GM12891 (cell line): ENCODE measurements at regions not wholly inside any gene's neighbourhood (a gene's known extent, or its start where the extent isn't known, plus 50 kb on each side); places are given as distances from the start of the nearest gene placed in this dataset.

Experiments
- DNase-seq: peaks from one replicate; pipeline ENCODE4 v3.0.0; 2011; ENCODE audit warnings: low spot score; ENCODE audit not compliant: insufficient read length
- FAIRE-seq: peaks from 2 replicates; lab custom pipeline; 2011; peaks lifted over from hg19 to GRCh38; lab: Jason Lieb, UNC
- PAX5 ChIP-seq: IDR thresholded peaks from 2 replicates; pipeline ENCODE4 v1.6.1; 2011; ENCODE audit warnings: low read length, moderate library complexity, mild to moderate bottlenecking; ENCODE audit not compliant: insufficient read depth, severe bottlenecking
- POLR2A ChIP-seq: IDR thresholded peaks from 2 replicates; pipeline ENCODE4 v1.6.1; 2011; ENCODE audit warnings: low read depth, low read length, control low read depth
- POLR2AphosphoS5 ChIP-seq: IDR thresholded peaks from 2 replicates; pipeline ENCODE4 v1.6.1; 2011; ENCODE audit warnings: low read depth, low read length, control low read depth
- POU2F2 ChIP-seq: IDR thresholded peaks from 2 replicates; pipeline ENCODE4 v1.6.1; 2011; ENCODE audit warnings: low read depth, mild to moderate bottlenecking, control low read depth, low read length, moderate library complexity
- SPI1 ChIP-seq: IDR thresholded peaks from 2 replicates; pipeline ENCODE4 v1.6.1; 2011; ENCODE audit warnings: low read depth, low read length, control low read depth
- TAF1 ChIP-seq: IDR thresholded peaks from 2 replicates; pipeline ENCODE4 v1.6.1; 2011; ENCODE audit warnings: low read depth, low read length, control low read depth

GRCh38 chr18:30908381-30908780 lies 134.2 kb downstream of the DSC3 start:
- TF ChIP-seq TAF1 (no peak), POLR2AphosphoS5 (no peak), SPI1 (no peak), POLR2A (no peak), PAX5 (no peak), POU2F2 (no peak)
- no peak for DNase-seq
- FAIRE-seq, result no peak

- no peak for DNase-seq
- TF ChIP-seq POLR2AphosphoS5 (no peak), PAX5 (no peak), SPI1 (no peak), TAF1 (no peak), POU2F2 (no peak), POLR2A (no peak)
- no peak for FAIRE-seq
Observed at GRCh38 chr18:30903566-30903965, 139.0 kb downstream of the DSC3 start.

DNA sequence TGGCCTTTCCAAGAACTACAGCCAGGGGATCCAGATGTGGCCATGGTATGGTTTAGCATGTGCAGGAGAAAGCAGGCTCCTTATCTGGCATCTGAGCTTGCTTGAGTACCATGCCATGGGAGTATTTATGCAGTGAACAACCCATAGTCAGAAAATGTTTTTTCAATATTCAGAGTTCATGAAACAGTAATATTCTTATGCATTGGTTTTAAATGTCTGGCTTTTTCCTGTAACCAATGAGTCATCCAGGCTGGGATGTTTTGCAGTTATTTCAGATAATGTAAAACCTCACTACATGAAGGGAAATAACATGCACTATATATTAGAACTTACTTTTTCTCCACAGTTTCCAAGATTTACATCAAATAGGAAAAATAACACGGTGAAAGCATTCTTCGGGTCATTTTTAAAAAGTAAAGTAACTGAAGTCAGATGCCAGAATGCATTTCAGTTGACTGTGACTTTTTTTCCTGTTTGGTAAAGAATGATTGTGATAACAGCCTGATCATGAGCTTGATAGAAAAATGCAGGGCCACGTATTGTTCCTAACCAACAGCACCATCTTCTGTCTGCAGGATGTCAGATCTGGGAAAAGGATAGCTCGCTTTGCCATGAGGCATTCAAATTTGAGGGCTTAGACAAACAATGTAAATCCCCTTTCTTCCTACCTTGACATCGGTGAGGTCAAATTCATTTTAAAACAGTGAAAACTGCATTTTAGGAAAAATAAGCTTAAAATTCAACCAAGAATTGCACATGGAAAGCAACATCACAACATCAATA lies 152.8 kb downstream of the DSC3 start:
- TF ChIP-seq POLR2AphosphoS5, result no peak
- TF ChIP-seq POLR2A, result no peak
- no peak for TF ChIP-seq TAF1
- no peak for TF ChIP-seq SPI1
- TF ChIP-seq PAX5, result no peak
- no peak for TF ChIP-seq POU2F2
- DNase-seq (no peak), FAIRE-seq (no peak)

DNA sequence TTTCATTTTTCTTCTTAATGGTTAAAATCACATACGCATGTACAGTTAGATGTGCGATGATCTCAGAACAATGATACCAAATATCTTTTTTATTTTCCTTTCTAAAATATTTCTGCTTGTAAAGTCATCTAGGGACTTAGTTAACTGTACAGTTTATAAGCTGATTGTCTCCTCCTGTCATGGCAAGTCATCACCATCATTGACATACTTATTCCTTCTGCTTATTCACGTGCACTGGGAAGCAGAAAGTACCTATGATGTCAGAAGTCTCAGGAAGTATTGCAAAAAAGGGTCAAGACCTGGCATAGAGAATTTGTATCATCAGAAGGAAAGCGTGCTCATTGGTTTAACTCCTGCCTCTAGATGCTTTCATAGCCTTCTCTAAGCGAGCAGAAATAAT lies 154.2 kb downstream of the DSC3 start:
- FAIRE-seq, result no peak
- no peak for DNase-seq

DNA sequence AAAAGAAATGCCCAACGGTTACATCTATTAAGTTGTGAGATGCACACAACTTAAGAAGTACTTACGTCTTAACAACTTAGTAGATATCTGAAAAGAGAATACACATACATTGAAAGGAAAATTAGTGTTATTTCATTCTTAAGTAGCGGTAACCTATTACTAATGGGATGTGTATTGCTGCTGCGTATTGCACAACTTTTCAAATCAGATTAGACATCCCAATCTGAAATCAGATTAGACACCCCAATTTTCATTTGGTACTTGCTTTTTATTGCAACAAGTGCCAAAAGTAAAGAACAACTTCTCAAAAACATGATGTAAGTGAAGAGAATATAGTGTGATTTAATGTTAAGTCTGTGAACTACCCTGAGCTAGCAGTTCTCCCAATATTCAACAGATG lies 155.5 kb downstream of the DSC3 start:
- no peak for DNase-seq
- FAIRE-seq, result no peak
- TF ChIP-seq POLR2A (no peak), SPI1 (no peak), POLR2AphosphoS5 (no peak), TAF1 (no peak), PAX5 (no peak), POU2F2 (no peak)

More for the DNA sequence above, 154.2 kb downstream of the DSC3 start:
- TF ChIP-seq PAX5 (no peak), POLR2A (no peak), SPI1 (no peak), TAF1 (no peak), POU2F2 (no peak), POLR2AphosphoS5 (no peak)

DNA sequence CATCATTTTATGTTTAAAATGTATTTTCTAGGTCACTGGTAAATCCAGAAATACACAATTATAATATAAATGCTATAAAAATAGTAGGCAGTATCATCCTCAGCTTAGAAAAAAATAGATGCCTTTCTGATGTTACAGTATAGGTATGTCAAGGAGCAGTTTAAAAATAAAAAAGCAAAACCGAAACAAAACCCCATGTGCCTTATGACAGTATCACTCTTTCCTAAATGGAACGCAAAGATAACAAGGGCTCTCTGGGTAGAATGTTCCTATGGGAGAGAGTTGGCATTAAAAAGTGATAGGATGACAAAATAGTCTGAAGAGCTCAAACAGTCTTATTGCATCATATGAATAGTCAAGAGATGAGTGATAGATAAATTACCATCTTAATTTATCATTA lies 172.1 kb downstream of the DSC3 start:
- no peak for FAIRE-seq
- DNase-seq, result no peak
- TF ChIP-seq SPI1 (no peak), POU2F2 (no peak), TAF1 (no peak), PAX5 (no peak), POLR2AphosphoS5 (no peak), POLR2A (no peak)

DNA sequence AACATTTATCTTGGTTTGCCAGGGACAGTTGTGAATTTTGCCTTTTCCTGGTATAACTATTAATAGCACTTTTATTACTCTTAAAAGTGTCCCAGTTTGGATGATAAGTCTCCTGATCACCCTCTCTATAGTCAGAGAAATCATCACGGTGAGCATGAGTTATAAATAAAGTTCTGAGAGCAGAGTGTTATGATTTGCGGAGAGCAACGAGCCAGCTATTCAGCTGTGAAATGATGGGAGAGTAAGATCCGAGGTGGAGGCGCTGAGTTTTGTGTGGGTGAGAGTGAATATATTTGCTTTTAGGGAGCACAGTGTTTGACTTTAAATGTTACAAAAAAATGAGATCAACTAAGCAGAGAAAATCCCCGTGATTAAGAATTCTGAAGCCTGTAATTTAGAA lies 179.6 kb downstream of the DSC3 start:
- DNase-seq, result no peak
- TF ChIP-seq PAX5 (no peak), POLR2AphosphoS5 (no peak), SPI1 (no peak), POLR2A (no peak), POU2F2 (no peak), TAF1 (no peak)
- no peak for FAIRE-seq

DNA sequence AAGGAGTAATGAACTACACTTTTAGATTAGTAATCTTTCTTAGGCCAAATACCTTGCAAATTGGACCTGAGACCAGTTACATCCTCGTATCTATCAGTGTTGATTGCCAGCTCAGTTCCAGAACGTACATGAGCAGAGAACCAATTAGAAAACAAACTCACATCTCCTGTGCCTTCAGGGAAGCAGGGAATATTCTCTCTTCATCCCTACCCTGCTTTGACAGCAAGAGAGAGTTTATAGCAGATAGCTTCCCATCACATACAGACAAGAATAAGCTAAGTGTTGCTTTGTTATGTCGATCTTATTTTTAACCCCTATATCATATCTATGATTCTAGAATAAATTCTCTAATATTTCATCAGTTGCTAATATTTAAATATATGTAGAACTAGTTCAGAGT lies 181.8 kb downstream of the DSC3 start:
- TF ChIP-seq SPI1 (no peak), TAF1 (no peak), POU2F2 (no peak), POLR2A (no peak), PAX5 (no peak), POLR2AphosphoS5 (no peak)
- FAIRE-seq, result no peak
- no peak for DNase-seq

DNA sequence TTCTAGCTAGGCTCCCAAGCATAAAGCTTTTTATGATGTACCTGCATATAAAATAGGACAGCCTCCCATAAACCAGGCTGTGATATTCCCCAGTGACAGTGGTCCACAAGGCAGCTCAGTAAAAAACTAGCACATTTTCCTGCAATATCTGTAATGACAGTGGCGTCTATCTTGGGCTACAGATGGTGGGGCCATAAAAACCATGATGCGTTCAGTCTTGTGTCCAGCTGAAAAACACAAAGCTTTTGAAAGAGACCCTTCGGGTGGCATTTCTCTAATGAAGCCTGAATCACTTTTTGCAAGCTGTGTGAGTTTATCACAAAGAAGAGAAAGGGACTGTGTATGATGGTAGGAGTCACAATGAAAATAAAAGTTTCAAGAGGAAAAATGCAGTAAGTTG lies 183.5 kb downstream of the DSC3 start:
- TF ChIP-seq POU2F2 (no peak), TAF1 (no peak), POLR2A (no peak), POLR2AphosphoS5 (no peak), PAX5 (no peak), SPI1 (no peak)
- DNase-seq (no peak), FAIRE-seq (no peak)

GRCh38 chr18:30858560-30858959 lies 184.0 kb downstream of the DSC3 start:
- FAIRE-seq (no peak), DNase-seq (no peak)

More at GRCh38 chr18:30858560-30858959, 184.0 kb downstream of the DSC3 start:
- TF ChIP-seq POU2F2, result no peak
- TF ChIP-seq POLR2A, result no peak
- TF ChIP-seq TAF1, result no peak
- TF ChIP-seq PAX5, result no peak
- TF ChIP-seq SPI1, result no peak
- TF ChIP-seq POLR2AphosphoS5, result no peak
